GM23248 (cell line): ENCODE measurements at regions not wholly inside any gene's neighbourhood (a gene's known extent, or its start where the extent isn't known, plus 50 kb on each side); places are given as distances from the start of the nearest gene placed in this dataset.

Source experiments
- EZH2 ChIP-seq: fragments of 200-600 bp; sonication (generic); IDR thresholded peaks from 2 replicates; pipeline ENCODE4 v1.6.1; 2018; ENCODE audit warnings: antibody characterized with exemption, mild to moderate bottlenecking; ENCODE audit not compliant: insufficient read depth, poor library complexity, severe bottlenecking
- EZH2phosphoT487 ChIP-seq: fragments of 200-600 bp; sonication (generic); IDR thresholded peaks from 2 replicates; pipeline ENCODE4 v1.6.1; 2018; ENCODE audit warnings: antibody characterized with exemption, moderate library complexity, mild to moderate bottlenecking, low read depth; ENCODE audit not compliant: insufficient read depth

DNA sequence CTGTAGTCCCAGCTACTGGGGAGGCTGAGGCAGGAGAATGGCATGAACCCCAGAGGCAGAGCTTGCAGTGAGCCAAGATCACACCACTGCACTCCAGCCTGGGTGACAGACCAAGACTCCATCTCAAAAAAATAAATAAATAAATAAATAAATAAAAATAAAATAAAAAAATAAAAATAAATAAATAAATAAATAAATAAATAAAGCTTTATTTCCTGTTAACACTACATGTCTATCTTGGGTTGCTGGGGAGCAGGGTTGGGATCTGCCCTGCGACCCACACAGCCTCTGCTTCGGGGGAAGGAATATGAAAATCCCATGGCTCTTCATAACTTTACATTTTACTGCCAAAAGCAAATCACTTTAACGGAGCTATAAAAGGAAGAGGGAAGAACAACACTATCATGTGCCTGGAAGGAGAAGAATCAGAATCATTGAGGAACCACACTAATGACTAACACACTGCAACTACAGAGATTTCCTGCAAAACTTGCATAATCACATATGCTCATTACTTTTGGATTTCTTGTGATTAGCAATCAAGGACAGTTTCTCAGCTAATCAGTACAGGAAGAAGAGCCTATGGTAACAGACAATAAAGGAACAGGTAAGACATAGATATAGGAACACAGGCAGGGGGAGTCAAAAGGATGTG, 72.8 kb upstream of the CD55 start:
- no peak for TF ChIP-seq EZH2phosphoT487
- TF ChIP-seq EZH2, result no peak
